Neural crest cell (in vitro differentiated cells): ENCODE measurements at regions not wholly inside any gene's neighbourhood (a gene's known extent, or its start where the extent isn't known, plus 50 kb on each side); places are given as distances from the start of the nearest gene placed in this dataset.

Source experiments
- DNase-seq: peaks from one replicate; pipeline ENCODE4 v3.0.0; 2021; ENCODE audit warnings: low read depth, mixed read lengths, low spot score
- H3K27ac Mint-ChIP-seq: one replicate; pipeline ENCODE4 v1.8.0; 2021; ENCODE audit warnings: mild to moderate bottlenecking, mixed read lengths; ENCODE audit not compliant: unreplicated experiment
- H3K27me3 Mint-ChIP-seq: 2 replicates; pipeline ENCODE4 v1.8.0; 2021; ENCODE audit warnings: low read depth, mild to moderate bottlenecking, mixed read lengths
- H3K36me3 Mint-ChIP-seq: 2 replicates; pipeline ENCODE4 v1.8.0; 2021; ENCODE audit warnings: low read depth, mild to moderate bottlenecking, mixed read lengths
- H3K4me1 Mint-ChIP-seq: 2 replicates; pipeline ENCODE4 v1.8.0; 2021; ENCODE audit warnings: mixed read lengths
- H3K4me3 Mint-ChIP-seq: one replicate; pipeline ENCODE4 v1.8.0; 2021; ENCODE audit warnings: mild to moderate bottlenecking, mixed read lengths
- H3K9me3 Mint-ChIP-seq: 2 replicates; pipeline ENCODE4 v1.8.0; 2021; ENCODE audit warnings: mixed read lengths
- TF ChIP-seq, protein P1 (sequence below): fragments of 200-600 bp; sonication (generic); conservative IDR thresholded peaks from 2 replicates; pipeline ENCODE4 v1.5.0; 2021; ENCODE audit warnings: antibody characterized with exemption, mild to moderate bottlenecking

DNA sequence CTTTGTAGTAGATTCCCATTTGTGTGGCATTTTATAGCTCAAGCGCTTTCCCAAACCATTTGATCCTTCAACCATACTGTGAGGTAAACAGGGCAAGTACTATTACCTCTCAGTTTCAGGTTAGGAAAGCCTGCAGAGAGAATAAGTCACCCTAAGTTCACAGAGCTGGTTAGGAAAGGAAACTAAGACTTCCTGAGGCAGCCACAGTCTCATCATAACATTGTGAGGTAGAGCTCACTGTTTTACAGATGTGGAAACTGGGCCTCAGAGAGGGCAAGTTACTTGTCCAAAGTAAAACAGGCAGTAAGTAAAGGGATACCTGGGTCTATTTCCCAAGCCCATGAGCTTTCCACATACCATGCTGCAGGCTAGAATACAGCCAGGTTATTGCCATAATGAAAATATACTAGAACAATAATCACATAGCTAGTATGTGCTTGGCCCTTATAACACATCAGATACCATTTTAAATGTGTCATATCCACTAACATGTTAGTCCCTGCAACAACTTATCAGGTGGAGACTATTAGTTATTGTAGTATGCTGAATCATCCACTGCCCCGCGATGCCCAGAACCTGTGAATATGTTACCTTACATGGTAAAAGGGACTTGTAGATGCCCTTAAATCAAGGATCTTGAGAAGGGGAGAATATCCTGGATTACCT, 150.9 kb upstream of the GRIP1 start:
- Mint-ChIP-seq H3K27ac (no peak overlapping the region), H3K27me3 (no peaks in the 10 kb centered on the region), H3K4me1 (peaks cover 14% of the 10 kb centered on the region), H3K36me3 (no peaks in the 10 kb centered on the region), H3K9me3 (peaks cover 2% of the 10 kb centered on the region), H3K4me3 (no peak overlapping the region)
- TF ChIP-seq, protein P1, sequence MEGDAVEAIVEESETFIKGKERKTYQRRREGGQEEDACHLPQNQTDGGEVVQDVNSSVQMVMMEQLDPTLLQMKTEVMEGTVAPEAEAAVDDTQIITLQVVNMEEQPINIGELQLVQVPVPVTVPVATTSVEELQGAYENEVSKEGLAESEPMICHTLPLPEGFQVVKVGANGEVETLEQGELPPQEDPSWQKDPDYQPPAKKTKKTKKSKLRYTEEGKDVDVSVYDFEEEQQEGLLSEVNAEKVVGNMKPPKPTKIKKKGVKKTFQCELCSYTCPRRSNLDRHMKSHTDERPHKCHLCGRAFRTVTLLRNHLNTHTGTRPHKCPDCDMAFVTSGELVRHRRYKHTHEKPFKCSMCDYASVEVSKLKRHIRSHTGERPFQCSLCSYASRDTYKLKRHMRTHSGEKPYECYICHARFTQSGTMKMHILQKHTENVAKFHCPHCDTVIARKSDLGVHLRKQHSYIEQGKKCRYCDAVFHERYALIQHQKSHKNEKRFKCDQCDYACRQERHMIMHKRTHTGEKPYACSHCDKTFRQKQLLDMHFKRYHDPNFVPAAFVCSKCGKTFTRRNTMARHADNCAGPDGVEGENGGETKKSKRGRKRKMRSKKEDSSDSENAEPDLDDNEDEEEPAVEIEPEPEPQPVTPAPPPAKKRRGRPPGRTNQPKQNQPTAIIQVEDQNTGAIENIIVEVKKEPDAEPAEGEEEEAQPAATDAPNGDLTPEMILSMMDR: no peak
- DNase-seq: no peak

GRCh38 chr12:66831495-66831894, 152.6 kb upstream of the GRIP1 start:
- no peak overlapping the region for H3K4me3 Mint-ChIP-seq
- no peaks in the 10 kb centered on the region for H3K27me3 Mint-ChIP-seq
- no peak for DNase-seq
- H3K4me1 Mint-ChIP-seq: peaks cover 16% of the 10 kb centered on the region
- H3K27ac Mint-ChIP-seq: no peak overlapping the region
- TF ChIP-seq, protein P1: no peak
- no peaks in the 10 kb centered on the region for H3K9me3 Mint-ChIP-seq
- H3K36me3 Mint-ChIP-seq: no peaks in the 10 kb centered on the region

DNA sequence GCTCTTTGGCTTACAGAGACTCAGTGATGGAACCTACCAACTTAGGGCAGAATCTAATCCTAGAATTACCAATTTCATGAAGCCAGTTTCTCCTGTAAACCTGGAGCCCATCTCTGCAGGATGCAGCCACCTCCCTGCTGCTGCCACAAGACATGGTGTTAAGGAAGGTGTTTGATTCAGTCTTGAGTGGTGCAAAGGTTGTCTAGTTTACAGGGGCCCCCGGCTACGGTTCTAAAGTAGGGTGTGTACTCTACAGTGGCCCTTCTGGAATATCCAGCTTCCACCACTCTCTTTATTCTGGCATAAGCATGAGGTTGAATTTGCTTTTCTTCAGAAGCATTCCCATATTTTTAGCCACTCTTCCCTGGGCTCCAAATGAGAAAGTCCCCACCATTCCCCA, 154.1 kb upstream of the GRIP1 start:
- DNase-seq: no peak
- Mint-ChIP-seq H3K27me3 (no peaks in the 10 kb centered on the region), H3K27ac (no peak overlapping the region), H3K4me3 (no peak overlapping the region), H3K4me1 (peaks cover 29% of the 10 kb centered on the region), H3K9me3 (no peaks in the 10 kb centered on the region), H3K36me3 (no peaks in the 10 kb centered on the region)
- TF ChIP-seq, protein P1: no peak

GRCh38 chr12:66836623-66837310, 157.9 kb upstream of the GRIP1 start:
- Mint-ChIP-seq H3K9me3 (no peaks in the 10 kb centered on the region), H3K4me3 (no peak overlapping the region), H3K27me3 (no peaks in the 10 kb centered on the region), H3K4me1 (peaks cover 40% of the 10 kb centered on the region), H3K36me3 (no peaks in the 10 kb centered on the region), H3K27ac (no peak overlapping the region)
- TF ChIP-seq, protein P1: no peak
- DNase-seq: no peak

DNA sequence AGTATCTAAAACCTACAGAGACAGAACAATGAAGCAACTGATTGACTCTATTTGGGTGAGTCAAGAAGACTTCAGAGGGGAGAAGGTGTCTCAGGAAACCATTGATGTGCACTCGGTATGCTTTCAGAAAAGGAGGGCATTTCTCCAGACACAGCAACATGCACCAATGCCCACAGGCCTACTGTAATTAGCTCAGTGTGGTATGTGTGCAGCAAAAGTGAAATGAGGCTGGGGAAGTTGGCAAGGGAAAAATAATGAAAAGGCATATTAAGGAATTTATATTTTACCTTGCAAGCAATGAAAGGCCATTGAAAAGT, 158.4 kb upstream of the GRIP1 start:
- Mint-ChIP-seq H3K27ac (no peak overlapping the region), H3K4me3 (no peak overlapping the region), H3K27me3 (no peaks in the 10 kb centered on the region), H3K9me3 (no peaks in the 10 kb centered on the region), H3K36me3 (no peaks in the 10 kb centered on the region), H3K4me1 (peaks cover 37% of the 10 kb centered on the region)
- TF ChIP-seq, protein P1: no peak
- no peak for DNase-seq
